OCI-LY3 (cell line): ENCODE measurements at regions not wholly inside any gene's neighbourhood (a gene's known extent, or its start where the extent isn't known, plus 50 kb on each side); places are given as distances from the start of the nearest gene placed in this dataset.
"Not testable (repeated sequence)": the region's sequence is repeated elsewhere in the genome, so short reads cannot be mapped to it uniquely, and the experiment has no call there.

Experiments used
- H2AFZ ChIP-seq: fragments of 200-600, 300-600 bp; shearing (Covaris generic); 2 replicates; pipeline ENCODE4 v1.6.0; 2014; ENCODE audit warnings: antibody characterized with exemption, low read depth, low read length
- H3K27ac ChIP-seq: fragments of 200-600, 300-600 bp; sonication (generic); 2 replicates; pipeline ENCODE4 v1.5.1; 2014; ENCODE audit warnings: mild to moderate bottlenecking, low read length, moderate library complexity, mixed read lengths
- H3K27me3 ChIP-seq: fragments of 200-600, 300-600 bp; sonication (generic); 2 replicates; pipeline ENCODE4 v1.6.1; 2014; ENCODE audit warnings: low read depth, low read length, mixed read lengths
- H3K36me3 ChIP-seq: fragments of 200-600, 300-600 bp; sonication (generic); replicated peaks from 2 replicates; pipeline ENCODE3; 2014; ENCODE audit warnings: low read depth, low read length, mixed read lengths
- H3K4me1 ChIP-seq: fragments of 300-600, 200-600 bp; sonication (generic); 2 replicates; pipeline ENCODE4 v1.6.1; 2014; ENCODE audit warnings: low read length, mixed read lengths
- H3K4me2 ChIP-seq: fragments of 200-600, 300-600 bp; sonication (generic); 2 replicates; pipeline ENCODE4 v1.6.1; 2014; ENCODE audit warnings: low read length, mixed read lengths
- H3K4me3 ChIP-seq: fragments of 300-600, 200-600 bp; sonication (generic); 2 replicates; pipeline ENCODE4 v1.5.1; 2014; ENCODE audit warnings: antibody characterized with exemption, mild to moderate bottlenecking, low read length, moderate library complexity
- H3K79me2 ChIP-seq: fragments of 300-600, 200-600 bp; shearing (Covaris generic); 2 replicates; pipeline ENCODE4 v1.6.1; 2014; ENCODE audit warnings: mild to moderate bottlenecking, low read length, mixed read lengths
- H3K9ac ChIP-seq: fragments of 300-600, 200-600 bp; shearing (Covaris generic); 2 replicates; pipeline ENCODE4 v1.6.0; 2014; ENCODE audit warnings: mild to moderate bottlenecking, low read length, moderate library complexity
- H3K9me3 ChIP-seq: fragments of 200-600, 300-600 bp; shearing (Covaris generic); 2 replicates; pipeline ENCODE4 v1.6.1; 2014; ENCODE audit warnings: low read length, mixed read lengths; ENCODE audit not compliant: insufficient read depth
- H4K20me1 ChIP-seq: fragments of 200-600, 300-600 bp; sonication (generic); 2 replicates; pipeline ENCODE4 v1.6.1; 2016; ENCODE audit warnings: low read length, mixed read lengths; ENCODE audit not compliant: insufficient read depth
- EZH2phosphoT487 ChIP-seq: fragments of 200-600 bp; shearing (Covaris generic); IDR thresholded peaks from 2 replicates; pipeline ENCODE4 v1.6.1; 2018; ENCODE audit warnings: antibody characterized with exemption, mixed run types, low read depth
- TF ChIP-seq, protein P1 (sequence below): fragments of 200-600, 300-600 bp; sonication (generic); IDR thresholded peaks from 2 replicates; pipeline ENCODE4 v1.5.1; 2014; ENCODE audit warnings: antibody characterized with exemption, low read length, low read depth

DNA sequence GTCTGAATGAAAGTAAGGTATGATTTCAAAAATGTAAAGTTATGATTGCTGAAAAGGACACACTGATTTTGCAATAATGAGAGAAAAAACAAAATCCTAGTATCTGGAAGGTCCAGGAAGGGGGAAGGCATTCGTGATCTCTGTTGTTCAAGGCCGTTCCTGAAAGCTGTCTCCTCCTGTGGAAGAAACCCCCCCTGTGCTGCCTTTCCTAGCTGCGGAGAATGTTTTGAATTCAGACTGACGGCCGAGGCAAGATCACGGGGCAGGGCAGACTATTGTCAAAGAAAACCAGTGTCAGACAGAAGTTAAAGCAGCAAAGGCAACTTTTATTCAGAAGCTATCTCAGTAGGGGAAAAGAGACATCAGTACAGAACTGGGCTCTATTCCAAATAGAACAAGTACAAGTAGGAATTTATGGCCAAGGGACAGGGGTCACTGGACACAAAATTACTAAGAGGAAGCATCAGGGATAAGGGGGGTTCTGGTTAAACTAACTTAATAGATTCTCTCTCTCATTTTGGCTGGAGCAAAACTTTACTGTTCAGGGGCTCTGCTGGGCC is 61.9 kb upstream of the IGFBPL1 start:
- no peaks in the 10 kb centered on the region for H3K27me3 ChIP-seq
- no peak overlapping the region for H3K27ac ChIP-seq
- no peak overlapping the region for H3K9ac ChIP-seq
- no peak overlapping the region for H3K4me3 ChIP-seq
- H3K4me2 ChIP-seq = no peak overlapping the region
- H3K36me3 ChIP-seq = no peaks in the 10 kb centered on the region
- TF ChIP-seq EZH2phosphoT487 = no peak
- TF ChIP-seq, protein P1, sequence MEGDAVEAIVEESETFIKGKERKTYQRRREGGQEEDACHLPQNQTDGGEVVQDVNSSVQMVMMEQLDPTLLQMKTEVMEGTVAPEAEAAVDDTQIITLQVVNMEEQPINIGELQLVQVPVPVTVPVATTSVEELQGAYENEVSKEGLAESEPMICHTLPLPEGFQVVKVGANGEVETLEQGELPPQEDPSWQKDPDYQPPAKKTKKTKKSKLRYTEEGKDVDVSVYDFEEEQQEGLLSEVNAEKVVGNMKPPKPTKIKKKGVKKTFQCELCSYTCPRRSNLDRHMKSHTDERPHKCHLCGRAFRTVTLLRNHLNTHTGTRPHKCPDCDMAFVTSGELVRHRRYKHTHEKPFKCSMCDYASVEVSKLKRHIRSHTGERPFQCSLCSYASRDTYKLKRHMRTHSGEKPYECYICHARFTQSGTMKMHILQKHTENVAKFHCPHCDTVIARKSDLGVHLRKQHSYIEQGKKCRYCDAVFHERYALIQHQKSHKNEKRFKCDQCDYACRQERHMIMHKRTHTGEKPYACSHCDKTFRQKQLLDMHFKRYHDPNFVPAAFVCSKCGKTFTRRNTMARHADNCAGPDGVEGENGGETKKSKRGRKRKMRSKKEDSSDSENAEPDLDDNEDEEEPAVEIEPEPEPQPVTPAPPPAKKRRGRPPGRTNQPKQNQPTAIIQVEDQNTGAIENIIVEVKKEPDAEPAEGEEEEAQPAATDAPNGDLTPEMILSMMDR = no peak
- no peaks in the 10 kb centered on the region for H3K9me3 ChIP-seq
- H3K4me1 ChIP-seq = no peaks in the 10 kb centered on the region
- H3K79me2 ChIP-seq = no peaks in the 10 kb centered on the region
- H2AFZ ChIP-seq = no peak overlapping the region
- no peaks in the 10 kb centered on the region for H4K20me1 ChIP-seq

DNA sequence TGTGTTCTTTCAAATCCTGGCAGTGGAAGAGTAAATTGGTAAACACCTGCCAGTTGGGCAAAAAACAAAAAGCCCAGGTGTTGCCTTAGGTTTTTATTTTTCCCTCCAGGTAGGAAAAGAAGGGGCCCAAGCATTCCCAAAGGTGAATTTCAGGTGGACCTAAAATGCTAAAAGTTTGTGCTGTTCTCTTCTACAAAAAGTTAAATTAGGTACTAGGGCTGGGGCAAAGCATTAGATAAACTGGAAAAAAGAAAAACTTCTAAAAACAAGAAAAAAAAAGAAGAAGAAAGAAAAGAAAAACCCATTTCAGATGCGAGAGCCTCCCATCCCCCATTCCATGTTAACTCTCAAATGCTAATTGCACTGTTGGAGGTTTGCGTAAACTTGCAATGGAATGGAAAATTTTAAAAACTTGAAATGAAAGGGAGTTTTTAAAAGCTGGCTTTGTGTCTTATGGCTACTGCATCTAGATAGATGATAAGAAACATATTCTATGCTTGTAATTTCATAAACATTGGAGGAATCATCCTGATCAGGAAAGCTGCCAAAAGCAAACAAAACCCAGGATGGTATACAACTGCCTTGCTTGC is 59.9 kb upstream of the IGFBPL1 start:
- not testable (repeated sequence) for H3K4me2 ChIP-seq, H3K4me3 ChIP-seq, H3K27me3 ChIP-seq, H3K4me1 ChIP-seq, H3K9ac ChIP-seq, H3K36me3 ChIP-seq, H2AFZ ChIP-seq, H3K27ac ChIP-seq, H4K20me1 ChIP-seq, H3K9me3 ChIP-seq, H3K79me2 ChIP-seq

GRCh38 chr9:38482918-38483592 is 58.8 kb upstream of the IGFBPL1 start:
- Histone ChIP-seq H3K4me2 (no peak overlapping the region), H3K4me3 (no peak overlapping the region), H3K36me3 (no peaks in the 10 kb centered on the region), H3K27ac (no peak overlapping the region), H3K4me1 (no peaks in the 10 kb centered on the region), H2AFZ (no peak overlapping the region), H3K27me3 (no peaks in the 10 kb centered on the region), H3K9ac (no peak overlapping the region), H3K79me2 (no peaks in the 10 kb centered on the region), H3K9me3 (no peaks in the 10 kb centered on the region), H4K20me1 (no peaks in the 10 kb centered on the region)
- TF ChIP-seq EZH2phosphoT487 = no peak
- TF ChIP-seq, protein P1 = no peak

GRCh38 chr9:38478211-38478610 is 54.0 kb upstream of the IGFBPL1 start:
- no peaks in the 10 kb centered on the region for H3K36me3 ChIP-seq

DNA sequence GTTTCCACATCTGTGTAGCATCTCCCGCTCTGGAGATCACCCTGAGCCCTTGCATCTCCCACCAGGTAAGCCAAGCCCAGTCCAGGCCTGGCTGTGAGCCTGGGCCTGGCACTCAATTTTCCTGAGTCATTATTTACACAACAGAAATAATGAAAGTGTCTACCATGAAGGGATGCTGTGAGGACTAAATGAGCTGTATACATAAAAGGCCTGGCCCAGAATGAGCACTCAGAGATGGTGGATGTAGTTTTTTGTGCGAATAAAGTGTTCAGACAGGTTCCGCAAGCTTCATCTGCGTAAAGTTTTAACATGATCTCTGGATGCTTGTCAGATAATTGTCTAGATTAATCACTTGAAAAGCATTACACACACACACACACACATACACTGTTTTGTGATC is 50.2 kb upstream of the IGFBPL1 start:
- not testable (repeated sequence) for H3K27ac ChIP-seq, H4K20me1 ChIP-seq, H3K79me2 ChIP-seq, H3K4me1 ChIP-seq, H3K9me3 ChIP-seq, H3K9ac ChIP-seq, H3K4me3 ChIP-seq, H3K4me2 ChIP-seq, H2AFZ ChIP-seq, H3K27me3 ChIP-seq, H3K36me3 ChIP-seq

More at GRCh38 chr9:38478211-38478610, 54.0 kb upstream of the IGFBPL1 start:
- no peaks in the 10 kb centered on the region for H3K27me3 ChIP-seq
- H3K4me1 ChIP-seq = no peaks in the 10 kb centered on the region
- H3K9me3 ChIP-seq = no peaks in the 10 kb centered on the region
- H2AFZ ChIP-seq = no peak overlapping the region
- H3K9ac ChIP-seq = no peak overlapping the region
- no peak for TF ChIP-seq EZH2phosphoT487
- TF ChIP-seq, protein P1 = no peak
- H3K79me2 ChIP-seq = no peaks in the 10 kb centered on the region
- no peak overlapping the region for H3K27ac ChIP-seq
- no peak overlapping the region for H3K4me2 ChIP-seq
- H4K20me1 ChIP-seq = no peaks in the 10 kb centered on the region
- no peak overlapping the region for H3K4me3 ChIP-seq
